Neural progenitor cell (in vitro differentiated cells): ENCODE measurements at regions not wholly inside any gene's neighbourhood (a gene's known extent, or its start where the extent isn't known, plus 50 kb on each side); places are given as distances from the start of the nearest gene placed in this dataset.

Source experiments
- DNase-seq: peaks from one replicate; pipeline ENCODE4 v3.0.0-alpha.2; 2016; ENCODE audit warnings: low spot score
- H2AFZ ChIP-seq: fragments of 200-600 bp; sonication (generic); replicated peaks from 2 replicates; pipeline ENCODE4 v1.6.1; 2016; ENCODE audit warnings: antibody characterized with exemption
- H3F3A ChIP-seq: fragments of 200-600 bp; sonication (generic); 2 replicates; pipeline ENCODE4 v1.6.1; 2016; ENCODE audit warnings: antibody characterized with exemption, low read depth
- H3K27ac ChIP-seq: fragments of 200-600 bp; sonication (generic); 2 replicates; pipeline ENCODE4 v1.5.1; 2016; ENCODE audit warnings: mild to moderate bottlenecking
- H3K27me3 ChIP-seq: fragments of 200-600 bp; sonication (generic); 2 replicates; pipeline ENCODE4 v1.6.1; 2016; ENCODE audit warnings: mild to moderate bottlenecking, moderate library complexity
- H3K36me3 ChIP-seq: fragments of 200-600 bp; sonication (generic); 2 replicates; pipeline ENCODE4 v1.5.1; 2016
- H3K4me1 ChIP-seq: fragments of 200-600 bp; sonication (generic); 2 replicates; pipeline ENCODE4 v1.6.1; 2016; ENCODE audit warnings: mixed run types
- H3K4me2 ChIP-seq: fragments of 200-600 bp; sonication (generic); 2 replicates; pipeline ENCODE4 v1.6.1; 2016
- H3K4me3 ChIP-seq: fragments of 200-600 bp; sonication (generic); 2 replicates; pipeline ENCODE4 v1.5.1; 2016
- H3K79me2 ChIP-seq: fragments of 200-600 bp; sonication (generic); 2 replicates; pipeline ENCODE4 v1.6.1; 2016; ENCODE audit warnings: low read depth
- H3K9ac ChIP-seq: fragments of 200-600 bp; sonication (generic); 2 replicates; pipeline ENCODE4 v1.6.1; 2016
- H3K9me3 ChIP-seq: fragments of 200-600 bp; sonication (generic); 2 replicates; pipeline ENCODE4 v1.5.1; 2016; ENCODE audit warnings: low read depth
- H4K20me1 ChIP-seq: fragments of 200-600 bp; sonication (generic); 2 replicates; pipeline ENCODE4 v1.6.1; 2016; ENCODE audit warnings: low read depth
- H3K27ac Mint-ChIP-seq: 3 replicates; pipeline ENCODE4 v1.8.0; 2021; ENCODE audit warnings: mixed read lengths
- H3K27me3 Mint-ChIP-seq: 2 replicates; pipeline ENCODE4 v1.8.0; 2022; ENCODE audit warnings: low read depth, mild to moderate bottlenecking, inconsistent platforms, moderate library complexity, mixed read lengths; ENCODE audit not compliant: insufficient read depth
- H3K36me3 Mint-ChIP-seq: 3 replicates; pipeline ENCODE4 v1.8.0; 2021; ENCODE audit warnings: mixed read lengths
- H3K4me1 Mint-ChIP-seq: 3 replicates; pipeline ENCODE4 v1.8.0; 2021; ENCODE audit warnings: mixed read lengths
- H3K4me3 Mint-ChIP-seq: 3 replicates; pipeline ENCODE4 v1.8.0; 2021; ENCODE audit warnings: mild to moderate bottlenecking, moderate library complexity, mixed read lengths
- H3K9me3 Mint-ChIP-seq: 3 replicates; pipeline ENCODE4 v1.8.0; 2020; ENCODE audit warnings: mixed read lengths
- EZH2 ChIP-seq: fragments of 200-600 bp; sonication (generic); IDR thresholded peaks from 2 replicates; pipeline ENCODE4 v1.6.1; 2017; ENCODE audit warnings: antibody characterized with exemption, mild to moderate bottlenecking, moderate library complexity
- EZH2phosphoT487 ChIP-seq: fragments of 200-600 bp; sonication (generic); IDR thresholded peaks from 2 replicates; pipeline ENCODE4 v1.6.1; 2017; ENCODE audit warnings: antibody characterized with exemption
- TF ChIP-seq, protein P1 (sequence below): fragments of 200-600 bp; sonication (generic); IDR thresholded peaks from 2 replicates; pipeline ENCODE4 v1.5.1; 2017; ENCODE audit warnings: antibody characterized with exemption, mild to moderate bottlenecking

GRCh38 chr2:66794551-66794950 lies 359.6 kb downstream of the MEIS1 start:
- H3K79me2 ChIP-seq: no peaks in the 10 kb centered on the region
- TF ChIP-seq, protein P1, sequence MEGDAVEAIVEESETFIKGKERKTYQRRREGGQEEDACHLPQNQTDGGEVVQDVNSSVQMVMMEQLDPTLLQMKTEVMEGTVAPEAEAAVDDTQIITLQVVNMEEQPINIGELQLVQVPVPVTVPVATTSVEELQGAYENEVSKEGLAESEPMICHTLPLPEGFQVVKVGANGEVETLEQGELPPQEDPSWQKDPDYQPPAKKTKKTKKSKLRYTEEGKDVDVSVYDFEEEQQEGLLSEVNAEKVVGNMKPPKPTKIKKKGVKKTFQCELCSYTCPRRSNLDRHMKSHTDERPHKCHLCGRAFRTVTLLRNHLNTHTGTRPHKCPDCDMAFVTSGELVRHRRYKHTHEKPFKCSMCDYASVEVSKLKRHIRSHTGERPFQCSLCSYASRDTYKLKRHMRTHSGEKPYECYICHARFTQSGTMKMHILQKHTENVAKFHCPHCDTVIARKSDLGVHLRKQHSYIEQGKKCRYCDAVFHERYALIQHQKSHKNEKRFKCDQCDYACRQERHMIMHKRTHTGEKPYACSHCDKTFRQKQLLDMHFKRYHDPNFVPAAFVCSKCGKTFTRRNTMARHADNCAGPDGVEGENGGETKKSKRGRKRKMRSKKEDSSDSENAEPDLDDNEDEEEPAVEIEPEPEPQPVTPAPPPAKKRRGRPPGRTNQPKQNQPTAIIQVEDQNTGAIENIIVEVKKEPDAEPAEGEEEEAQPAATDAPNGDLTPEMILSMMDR: no peak
- TF ChIP-seq EZH2phosphoT487: no peak
- no peak for TF ChIP-seq EZH2
- Mint-ChIP-seq H3K36me3 (no peaks in the 10 kb centered on the region), H3K4me1 (no peaks in the 10 kb centered on the region), H3K4me3 (no peak overlapping the region), H3K27me3 (no peaks in the 10 kb centered on the region), H3K27ac (no peak overlapping the region), H3K9me3 (peaks cover 1% of the 10 kb centered on the region)
- H3K36me3 ChIP-seq: no peaks in the 10 kb centered on the region
- no peaks in the 10 kb centered on the region for H4K20me1 ChIP-seq
- H3K27me3 ChIP-seq: no peaks in the 10 kb centered on the region
- no peak overlapping the region for H3K9ac ChIP-seq
- no peak overlapping the region for H2AFZ ChIP-seq
- no peaks in the 10 kb centered on the region for H3K9me3 ChIP-seq
- DNase-seq: no peak
- H3K4me3 ChIP-seq: no peak overlapping the region
- no peak overlapping the region for H3K4me2 ChIP-seq
- no peak overlapping the region for H3K27ac ChIP-seq
- H3F3A ChIP-seq: no peaks in the 10 kb centered on the region
- no peaks in the 10 kb centered on the region for H3K4me1 ChIP-seq

DNA sequence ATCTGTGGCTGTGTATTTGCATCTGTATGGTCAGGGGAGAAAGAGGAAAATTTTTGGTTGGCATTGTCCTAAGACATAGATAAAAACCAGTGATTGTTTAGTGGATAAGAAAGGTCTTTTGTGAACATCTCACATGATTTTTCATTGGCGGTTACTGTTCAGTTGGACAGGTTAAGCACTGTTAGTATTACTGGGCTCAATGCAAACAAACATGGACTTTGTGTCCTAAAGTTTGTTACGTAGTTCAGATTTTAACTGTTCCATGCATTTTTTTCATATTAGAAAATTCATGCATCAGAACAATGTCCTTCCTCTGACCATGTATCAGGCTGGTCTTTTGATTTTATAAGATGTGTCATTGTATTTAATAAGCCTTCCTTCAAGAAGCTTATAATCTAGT lies 368.0 kb downstream of the MEIS1 start:
- Mint-ChIP-seq H3K27ac (no peak overlapping the region), H3K27me3 (no peaks in the 10 kb centered on the region), H3K36me3 (no peaks in the 10 kb centered on the region), H3K4me3 (no peak overlapping the region), H3K9me3 (no peaks in the 10 kb centered on the region), H3K4me1 (peaks cover 17% of the 10 kb centered on the region)
- H3K9ac ChIP-seq: no peak overlapping the region
- no peaks in the 10 kb centered on the region for H3K27me3 ChIP-seq
- TF ChIP-seq, protein P1: no peak
- TF ChIP-seq EZH2 (no peak), EZH2phosphoT487 (no peak)
- H3K36me3 ChIP-seq: no peaks in the 10 kb centered on the region
- no peak overlapping the region for H2AFZ ChIP-seq
- H3K4me1 ChIP-seq: peaks cover 19% of the 10 kb centered on the region
- no peaks in the 10 kb centered on the region for H3K79me2 ChIP-seq
- no peaks in the 10 kb centered on the region for H3K9me3 ChIP-seq
- no peak overlapping the region for H3K4me2 ChIP-seq
- H4K20me1 ChIP-seq: no peaks in the 10 kb centered on the region
- no peak overlapping the region for H3K4me3 ChIP-seq
- no peak overlapping the region for H3K27ac ChIP-seq
- DNase-seq: no peak
- H3F3A ChIP-seq: peaks cover 14% of the 10 kb centered on the region

- Mint-ChIP-seq H3K27ac (no peak overlapping the region), H3K36me3 (no peaks in the 10 kb centered on the region), H3K9me3 (no peaks in the 10 kb centered on the region)
These were observed 368.8 kb downstream of the MEIS1 start for GRCh38 chr2:66803726-66804125.

More at GRCh38 chr2:66803726-66804125, 368.8 kb downstream of the MEIS1 start:
- no peaks in the 10 kb centered on the region for H3K27me3 Mint-ChIP-seq
- no peaks in the 10 kb centered on the region for H4K20me1 ChIP-seq
- no peak overlapping the region for H2AFZ ChIP-seq
- no peaks in the 10 kb centered on the region for H3K79me2 ChIP-seq
- TF ChIP-seq, protein P1: no peak
- TF ChIP-seq EZH2: no peak
- TF ChIP-seq EZH2phosphoT487: no peak
- H3K27ac ChIP-seq: no peak overlapping the region
- H3K27me3 ChIP-seq: no peaks in the 10 kb centered on the region
- no peak overlapping the region for H3K4me3 ChIP-seq
- H3K9ac ChIP-seq: no peak overlapping the region
- no peak overlapping the region for H3K4me3 Mint-ChIP-seq
- DNase-seq: no peak
- H3K4me2 ChIP-seq: no peak overlapping the region
- no peaks in the 10 kb centered on the region for H3K9me3 ChIP-seq
- peaks cover 17% of the 10 kb centered on the region for H3K4me1 Mint-ChIP-seq
- H3K36me3 ChIP-seq: no peaks in the 10 kb centered on the region
- peaks cover 14% of the 10 kb centered on the region for H3F3A ChIP-seq
- peaks cover 19% of the 10 kb centered on the region for H3K4me1 ChIP-seq
